HG03439 (cell line): ENCODE measurements at regions not wholly inside any gene's neighbourhood (a gene's known extent, or its start where the extent isn't known, plus 50 kb on each side); places are given as distances from the start of the nearest gene placed in this dataset.

ENCODE experiments used
- ATAC-seq: cut with Tn5 transposase; IDR thresholded peaks from one replicate; pipeline ENCODE4 v1.9.1; 2021; ENCODE audit warnings: mild to moderate bottlenecking, moderate library complexity; ENCODE audit not compliant: unreplicated experiment

DNA sequence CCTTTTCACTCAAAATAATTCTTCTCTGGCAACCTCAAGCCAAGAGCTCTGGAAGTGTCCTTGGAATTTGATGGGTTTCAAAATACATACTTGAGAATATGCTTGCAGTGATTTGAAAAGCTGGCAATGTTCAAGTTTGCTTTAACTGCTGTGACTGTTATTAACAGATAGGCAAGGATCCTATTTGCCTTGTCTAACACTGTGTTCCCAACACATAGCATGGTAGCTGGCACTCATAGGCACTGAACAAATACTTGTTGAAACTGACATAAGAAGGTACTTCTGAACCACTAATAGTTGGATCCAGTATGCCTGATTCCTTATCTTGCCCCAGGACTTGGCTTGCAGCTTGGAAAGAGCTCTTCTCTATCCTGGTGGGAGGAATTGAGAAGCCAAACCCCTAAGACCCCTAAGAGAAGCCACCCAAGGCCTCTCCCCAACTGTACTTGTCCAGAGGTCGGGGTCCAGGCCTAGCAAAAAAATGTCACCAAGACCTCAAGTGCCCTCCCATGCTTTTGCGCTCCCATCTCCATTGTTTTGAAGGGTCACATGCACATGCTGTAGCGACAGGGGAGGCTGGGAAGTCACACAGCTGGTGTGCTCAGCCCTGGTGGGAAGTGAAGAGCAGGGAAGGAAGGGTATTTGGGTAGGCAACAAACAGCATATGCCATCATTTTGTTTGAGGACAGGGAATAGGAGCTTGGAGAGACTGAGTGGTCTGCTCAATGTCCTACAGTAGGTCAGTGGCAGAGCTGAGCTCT lies 118.4 kb upstream of the HAAO start:
- no peak for ATAC-seq

DNA sequence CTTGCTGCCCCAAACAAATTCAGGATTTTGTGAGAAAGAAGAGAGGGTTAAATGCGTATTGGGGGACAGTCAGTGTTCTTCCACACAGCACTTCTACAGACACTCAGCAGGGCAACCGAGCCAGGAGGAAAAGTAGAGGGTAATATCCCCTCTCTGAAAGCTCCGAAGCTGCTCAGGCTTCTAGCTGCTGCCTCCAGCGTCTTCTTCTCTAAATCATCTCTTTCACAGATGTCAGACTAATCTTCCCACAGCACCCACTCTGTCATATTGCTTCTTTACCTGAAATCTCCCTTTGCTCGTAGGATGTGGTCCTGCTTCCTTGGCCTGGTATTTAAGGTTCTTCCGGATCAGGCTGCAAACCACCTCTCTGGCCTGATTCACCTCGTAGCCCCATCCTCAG lies 117.6 kb upstream of the HAAO start:
- no peak for ATAC-seq

DNA sequence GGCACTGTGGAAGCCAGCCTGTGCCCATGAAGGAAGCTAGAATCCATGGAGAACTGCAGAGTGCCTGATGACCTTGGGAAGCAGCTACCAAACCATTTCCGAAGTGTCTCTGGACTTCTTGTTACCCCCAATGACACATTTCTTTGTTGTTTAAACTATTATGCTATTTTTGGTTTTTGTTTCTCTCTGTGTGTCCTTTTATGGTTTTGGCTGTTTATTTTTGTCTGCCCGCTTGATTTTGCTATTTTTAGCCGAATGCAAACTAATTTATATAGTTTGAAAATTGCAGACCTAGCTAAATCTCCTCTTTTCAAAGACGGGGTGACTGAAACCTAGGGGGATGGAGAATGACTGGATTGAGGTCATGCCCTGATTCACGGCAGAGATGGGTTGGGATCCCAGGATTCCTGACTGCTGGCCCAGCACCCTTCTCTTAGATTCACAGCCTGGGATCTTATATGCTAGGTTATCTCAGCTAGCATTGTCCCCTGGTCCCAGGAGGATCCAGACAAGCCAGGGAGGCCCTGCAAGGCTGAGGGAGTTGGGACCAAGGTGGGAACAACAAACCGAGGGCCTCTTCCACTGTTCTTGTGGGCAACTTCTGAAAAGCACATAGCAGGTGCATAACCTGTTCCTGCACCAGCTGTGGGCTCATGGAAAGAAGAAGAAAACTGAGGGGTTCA lies 116.3 kb upstream of the HAAO start:
- no peak for ATAC-seq

- no peak for ATAC-seq
Observed at GRCh38 chr2:42907835-42908234, 115.5 kb upstream of the HAAO start.

DNA sequence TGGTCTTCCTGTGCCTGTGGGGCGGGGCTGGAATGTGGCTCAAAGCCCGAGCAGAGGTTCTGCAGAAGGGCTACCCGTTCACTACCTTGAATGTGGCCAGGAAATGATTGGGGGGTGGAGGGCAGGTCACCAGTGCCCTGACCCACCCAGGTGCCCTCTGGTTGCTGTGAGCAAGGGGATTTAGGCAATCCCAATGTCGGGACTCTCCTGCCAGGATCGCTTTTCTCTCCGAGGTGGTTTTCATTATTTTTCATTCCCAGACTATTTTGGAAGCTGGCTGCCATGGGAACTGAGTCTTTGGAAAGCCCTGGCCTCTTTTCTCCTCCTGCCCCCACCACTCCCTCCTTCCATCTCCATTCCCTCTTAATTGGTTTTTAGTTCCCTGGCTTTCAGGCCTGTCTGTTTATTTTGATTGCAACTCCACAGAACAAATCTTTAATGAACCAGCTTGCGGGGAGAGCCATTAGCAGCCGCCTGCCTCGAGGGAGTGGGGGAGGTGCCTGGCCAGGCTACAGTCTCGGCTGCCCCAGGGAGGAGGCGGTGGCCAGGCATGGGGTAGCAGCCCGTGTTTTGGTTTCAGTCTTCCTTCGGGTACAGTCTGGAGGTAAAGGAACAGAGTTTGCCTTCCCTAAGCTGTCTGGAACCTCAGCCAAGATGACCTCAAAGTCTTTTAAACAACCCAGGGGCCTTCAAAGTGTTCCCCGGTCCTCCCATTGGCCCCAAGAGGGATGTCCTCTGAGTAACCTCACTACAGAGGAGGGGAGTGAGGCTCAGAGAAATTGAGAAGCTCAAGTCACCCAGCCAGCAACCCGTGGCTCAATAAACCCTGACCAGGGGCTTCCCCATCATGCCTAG lies 114.4 kb upstream of the HAAO start:
- no peak for ATAC-seq

GRCh38 chr2:42906111-42906556 lies 113.8 kb upstream of the HAAO start:
- ATAC-seq = no peak

GRCh38 chr2:42905341-42906110 lies 113.1 kb upstream of the HAAO start:
- no peak for ATAC-seq

DNA sequence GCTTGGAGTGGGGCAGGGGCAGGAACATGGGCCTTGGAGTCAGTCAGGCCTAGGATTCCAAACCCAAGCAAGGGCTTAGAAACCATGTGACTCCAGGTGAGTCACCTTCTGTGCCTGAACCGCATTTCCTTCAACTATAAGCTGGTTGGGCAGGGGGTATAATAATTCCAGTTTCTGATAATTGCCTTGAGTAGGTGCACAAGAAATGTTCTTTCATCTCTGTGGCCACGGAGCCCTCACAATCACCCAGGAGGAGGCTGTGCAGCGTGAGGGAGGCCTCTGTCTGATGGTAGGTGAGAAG lies 112.1 kb upstream of the HAAO start:
- ATAC-seq = no peak

GRCh38 chr2:42903821-42904575 lies 111.6 kb upstream of the HAAO start:
- no peak for ATAC-seq

DNA sequence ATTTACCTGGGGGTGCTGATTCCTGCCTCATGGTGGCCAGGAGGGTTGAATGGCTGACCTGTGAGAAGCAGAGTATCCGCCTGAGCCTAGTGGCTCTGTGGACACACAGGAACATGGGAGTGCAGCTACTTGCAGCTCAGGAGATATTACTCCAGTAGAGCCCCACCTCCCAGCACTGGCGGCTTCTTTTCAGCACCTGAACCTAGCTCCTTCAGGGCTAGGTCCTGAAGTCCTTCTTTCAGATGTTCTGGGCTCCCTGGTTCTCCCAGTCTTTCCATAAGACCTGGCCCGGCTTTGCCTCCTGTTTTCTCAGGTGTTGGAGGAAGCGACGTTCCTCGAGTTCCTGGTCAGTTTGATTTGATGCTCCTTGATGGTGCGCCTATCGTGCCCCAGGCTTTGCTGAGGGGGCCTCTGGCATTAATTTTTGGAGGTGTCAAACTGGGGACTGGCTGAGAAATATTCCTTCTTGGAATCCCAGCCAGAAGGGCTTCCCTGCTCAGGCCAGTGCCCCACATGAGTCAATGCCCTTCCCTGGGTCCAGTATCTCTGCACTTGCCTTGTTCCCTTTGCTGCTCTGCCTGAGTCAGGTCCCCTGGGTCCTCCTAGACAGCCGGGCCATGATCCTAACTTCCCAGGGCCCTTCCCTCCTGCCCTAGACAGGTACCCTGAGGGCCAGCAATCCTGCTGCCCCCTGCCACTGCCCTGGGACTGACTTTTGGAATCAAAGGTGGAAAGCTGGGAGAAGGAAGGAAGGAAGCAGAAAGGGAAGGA lies 110.7 kb upstream of the HAAO start:
- no peak for ATAC-seq

DNA sequence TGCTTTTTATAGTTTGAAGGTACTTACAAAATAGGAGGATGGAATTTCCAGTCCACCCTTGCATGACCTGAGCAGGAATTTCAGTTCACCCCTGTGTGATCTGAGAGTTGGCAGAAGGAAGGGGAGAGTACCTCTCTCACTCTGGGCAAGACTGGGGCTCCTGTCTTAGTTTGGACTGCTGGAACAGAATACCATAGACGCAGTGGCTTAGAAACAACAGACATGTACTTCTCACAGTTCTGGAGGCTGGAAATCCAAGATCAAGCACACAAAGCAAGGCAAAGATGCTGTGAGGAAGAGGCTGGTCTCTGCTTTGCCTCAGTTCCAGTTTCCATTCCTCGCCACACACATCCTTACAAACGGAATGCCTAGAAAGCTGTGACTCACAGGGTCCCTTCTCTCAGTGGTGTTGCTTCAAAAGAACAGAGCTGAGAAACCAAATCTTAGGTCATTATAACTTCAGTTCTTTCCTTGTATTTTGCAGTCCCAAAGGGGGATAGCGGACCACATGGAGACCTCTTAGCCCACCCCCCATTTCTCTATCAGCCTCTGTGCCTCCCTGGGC lies 108.8 kb upstream of the HAAO start:
- no peak for ATAC-seq

DNA sequence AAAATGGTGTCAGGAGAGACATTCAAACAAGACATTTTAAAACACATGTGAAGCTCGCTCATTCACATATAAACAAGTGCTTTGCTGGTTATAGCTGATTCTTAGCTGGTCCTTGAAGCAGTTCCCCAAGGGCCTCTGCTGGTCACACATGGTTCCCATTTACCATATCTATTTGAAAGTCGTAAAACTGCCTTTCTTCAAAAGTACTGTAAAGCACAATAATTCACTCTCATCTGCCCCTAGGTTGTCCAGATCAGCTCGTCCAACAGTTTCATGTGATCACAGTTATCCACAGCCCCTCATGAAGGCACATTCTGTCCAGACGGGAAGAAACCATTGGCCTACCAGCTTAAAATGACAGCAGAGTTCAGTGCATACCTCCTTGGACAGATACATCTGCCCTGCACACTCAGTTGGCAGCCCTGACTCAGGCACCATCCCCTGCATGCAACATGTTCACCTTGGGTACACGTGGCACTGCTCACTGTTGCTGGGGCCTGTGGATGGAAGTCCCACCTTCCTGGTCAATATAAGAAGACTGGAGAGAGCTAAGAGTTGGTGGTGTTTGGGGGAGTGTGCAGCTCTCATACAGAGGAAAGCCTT lies 108.0 kb upstream of the HAAO start:
- ATAC-seq = no peak

DNA sequence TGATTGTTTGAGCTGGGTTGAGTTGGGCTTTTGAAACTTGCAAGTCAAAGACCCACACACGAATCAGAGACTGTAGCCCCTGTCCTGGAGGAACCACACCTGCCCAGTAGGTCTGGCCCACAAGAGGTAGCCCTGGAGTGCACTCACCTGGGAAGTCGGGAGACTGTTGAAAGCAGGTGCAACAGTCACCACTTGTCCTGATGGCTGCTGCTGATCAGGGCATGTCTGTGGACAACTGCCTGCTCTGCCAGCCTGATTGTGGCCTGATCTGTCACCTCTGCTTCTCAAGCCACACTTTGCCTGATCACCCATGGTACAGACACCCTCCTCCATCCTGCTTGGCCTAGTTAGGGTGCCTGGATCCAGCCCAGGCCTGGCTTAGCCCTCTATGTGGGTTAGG lies 105.0 kb upstream of the HAAO start:
- ATAC-seq = no peak

GRCh38 chr2:42895791-42896135 lies 103.4 kb upstream of the HAAO start:
- no peak for ATAC-seq

- no peak for ATAC-seq
Observed at GRCh38 chr2:42895134-42895790, 102.9 kb upstream of the HAAO start.

- ATAC-seq = no peak
Observed at GRCh38 chr2:42893047-42893758, 100.8 kb upstream of the HAAO start.

DNA sequence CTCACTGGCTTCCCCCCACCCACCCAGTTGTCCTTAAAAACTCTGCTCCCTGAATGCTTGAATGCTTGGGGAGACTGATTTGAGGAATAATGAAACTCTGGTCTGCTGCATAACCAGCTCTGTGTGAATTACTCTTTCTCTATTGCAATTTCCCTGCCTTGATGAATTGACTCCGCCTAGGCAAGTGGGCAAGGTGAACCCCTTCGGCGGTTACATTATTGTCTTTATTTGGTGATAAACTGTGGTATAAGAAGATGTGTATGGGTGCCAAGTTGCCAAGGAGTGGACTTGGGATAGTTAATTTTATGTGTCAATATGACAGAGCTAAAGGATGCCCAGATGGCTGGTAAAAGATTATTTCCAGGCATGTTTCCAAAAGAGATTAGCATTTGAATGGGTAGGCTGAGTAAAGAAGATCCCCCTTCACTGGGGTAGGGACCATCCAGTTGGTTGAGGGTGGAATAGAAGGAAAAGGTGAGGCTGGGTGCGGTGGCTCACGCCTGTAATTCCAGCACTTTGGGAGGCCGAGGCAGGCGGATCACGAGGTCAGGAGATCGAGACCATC lies 98.5 kb upstream of the HAAO start:
- ATAC-seq = no peak
